Panc1 (cell line): ENCODE measurements at regions not wholly inside any gene's neighbourhood (a gene's known extent, or its start where the extent isn't known, plus 50 kb on each side); places are given as distances from the start of the nearest gene placed in this dataset.

Experiments used
- CTCF ChIP-seq: fragments of 450-650 bp; IDR thresholded peaks from 2 replicates; pipeline ENCODE4 v1.5.1; 2017; ENCODE audit warnings: mild to moderate bottlenecking
- SIN3A ChIP-seq: IDR thresholded peaks from 2 replicates; pipeline ENCODE4 v1.6.1; 2012; ENCODE audit warnings: low read depth, mild to moderate bottlenecking, low read length, moderate library complexity, borderline replicate concordance; ENCODE audit not compliant: insufficient read depth

GRCh38 chr16:6517020-6517720 lies 815.5 kb upstream of the RBFOX1 start:
- TF ChIP-seq CTCF = no peak
- no peak for TF ChIP-seq SIN3A
